ENCODE measurements at regions not wholly inside any gene's neighbourhood (a gene's known extent, or its start where the extent isn't known, plus 50 kb on each side); places are given as distances from the start of the nearest gene placed in this dataset.

- Histone ChIP-seq H3K36me3 (no peaks in the 10 kb centered on the region), H3K27me3 (no peaks in the 10 kb centered on the region), H3K9me3 (no peaks in the 10 kb centered on the region), H3K4me3 (no peak overlapping the region), H3K4me1 (no peaks in the 10 kb centered on the region), H3K27ac (no peak overlapping the region)
- FAIRE-seq = no peak
- TF ChIP-seq, protein P1, sequence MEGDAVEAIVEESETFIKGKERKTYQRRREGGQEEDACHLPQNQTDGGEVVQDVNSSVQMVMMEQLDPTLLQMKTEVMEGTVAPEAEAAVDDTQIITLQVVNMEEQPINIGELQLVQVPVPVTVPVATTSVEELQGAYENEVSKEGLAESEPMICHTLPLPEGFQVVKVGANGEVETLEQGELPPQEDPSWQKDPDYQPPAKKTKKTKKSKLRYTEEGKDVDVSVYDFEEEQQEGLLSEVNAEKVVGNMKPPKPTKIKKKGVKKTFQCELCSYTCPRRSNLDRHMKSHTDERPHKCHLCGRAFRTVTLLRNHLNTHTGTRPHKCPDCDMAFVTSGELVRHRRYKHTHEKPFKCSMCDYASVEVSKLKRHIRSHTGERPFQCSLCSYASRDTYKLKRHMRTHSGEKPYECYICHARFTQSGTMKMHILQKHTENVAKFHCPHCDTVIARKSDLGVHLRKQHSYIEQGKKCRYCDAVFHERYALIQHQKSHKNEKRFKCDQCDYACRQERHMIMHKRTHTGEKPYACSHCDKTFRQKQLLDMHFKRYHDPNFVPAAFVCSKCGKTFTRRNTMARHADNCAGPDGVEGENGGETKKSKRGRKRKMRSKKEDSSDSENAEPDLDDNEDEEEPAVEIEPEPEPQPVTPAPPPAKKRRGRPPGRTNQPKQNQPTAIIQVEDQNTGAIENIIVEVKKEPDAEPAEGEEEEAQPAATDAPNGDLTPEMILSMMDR (IDR thresholded peaks at IDR 0.05) = no peak
- intact Hi-C loops (cut with DNase I) = no loop called here
- DNase-seq = no peak
- 70 to 78% methylated on average over 3 of the region's 3 CpGs for WGBS, 2 donors
- no peak for ATAC-seq
Measured at GRCh38 chr10:84696610-84697009, 368.2 kb downstream of the CCSER2 start.

- FAIRE-seq (no peak), ATAC-seq (no peak)
- no peak overlapping the region for H3K4me3 ChIP-seq
Measured at GRCh38 chr10:84698989-84699388, 370.6 kb downstream of the CCSER2 start.

DNA sequence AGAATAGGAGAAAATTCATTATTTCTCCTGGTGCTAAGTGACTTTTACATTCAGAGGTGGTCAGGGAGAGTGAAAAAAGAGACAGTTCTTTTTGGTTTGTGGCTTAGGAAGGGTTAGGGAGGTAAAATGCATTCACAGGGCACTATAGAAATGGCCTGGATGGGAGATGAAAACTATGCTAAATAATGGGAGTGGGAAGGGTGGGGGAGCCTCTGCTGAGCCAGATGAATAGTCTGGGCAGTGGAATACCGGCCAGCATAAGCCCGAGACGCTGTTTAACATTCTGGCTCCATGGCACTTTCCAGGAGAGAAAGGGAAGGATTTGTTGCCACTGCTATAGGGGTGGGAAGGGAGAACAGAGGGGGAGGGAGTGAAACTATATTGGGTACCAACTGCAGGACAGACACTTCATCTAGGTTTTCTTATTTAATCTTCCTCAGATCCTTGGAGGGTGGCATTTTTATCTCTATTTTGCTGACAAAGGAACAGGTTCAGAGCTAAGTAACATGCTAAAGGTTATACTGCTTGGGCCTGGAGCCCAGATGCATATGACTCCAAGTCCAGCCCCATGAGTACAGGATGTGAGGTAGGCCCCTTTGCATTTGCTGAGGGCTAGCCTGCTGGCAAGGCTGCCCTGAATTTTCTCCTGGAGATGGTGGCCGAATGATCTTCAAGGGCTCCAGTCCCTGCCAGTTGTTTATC, 372.4 kb downstream of the CCSER2 start:
- Histone ChIP-seq H3K27ac (no peak overlapping the region), H3K9me3 (no peaks in the 10 kb centered on the region), H3K4me3 (no peak overlapping the region), H3K27me3 (no peaks in the 10 kb centered on the region), H3K36me3 (no peaks in the 10 kb centered on the region), H3K4me1 (no peaks in the 10 kb centered on the region)
- ATAC-seq = no peak
- intact Hi-C loops (cut with DNase I) = no loop called here
- TF ChIP-seq, protein P1 (IDR thresholded peaks at IDR 0.05) = no peak
- no peak for FAIRE-seq
- DNase-seq = no peak
- 58 to 72% methylated on average over 4 of the region's 4 CpGs for WGBS, 2 donors

More at GRCh38 chr10:84698989-84699388, 370.6 kb downstream of the CCSER2 start:
- H3K4me1 ChIP-seq = no peaks in the 10 kb centered on the region
- intact Hi-C loops (cut with DNase I) = no loop called here
- H3K9me3 ChIP-seq = no peaks in the 10 kb centered on the region
- WGBS, 2 donors = 66 to 71% methylated on average over 1 of the region's 1 CpG
- H3K27ac ChIP-seq = no peak overlapping the region
- DNase-seq = no peak
- no peaks in the 10 kb centered on the region for H3K27me3 ChIP-seq
- H3K36me3 ChIP-seq = no peaks in the 10 kb centered on the region
- TF ChIP-seq, protein P1 (IDR thresholded peaks at IDR 0.05) = no peak

- Histone ChIP-seq H3K9me3 (no peaks in the 10 kb centered on the region), H3K4me3 (no peak overlapping the region), H3K27me3 (no peaks in the 10 kb centered on the region), H3K27ac (no peak overlapping the region), H3K36me3 (no peaks in the 10 kb centered on the region), H3K4me1 (no peaks in the 10 kb centered on the region)
- no peak for DNase-seq
- intact Hi-C loops (cut with DNase I) = no loop called here
- FAIRE-seq = no peak
- WGBS, 2 donors = 72 to 81% methylated on average over 3 of the region's 3 CpGs
- TF ChIP-seq, protein P1 (IDR thresholded peaks at IDR 0.05) = no peak
- no peak for ATAC-seq
Measured at GRCh38 chr10:84701370-84701720, 373.0 kb downstream of the CCSER2 start.

DNA sequence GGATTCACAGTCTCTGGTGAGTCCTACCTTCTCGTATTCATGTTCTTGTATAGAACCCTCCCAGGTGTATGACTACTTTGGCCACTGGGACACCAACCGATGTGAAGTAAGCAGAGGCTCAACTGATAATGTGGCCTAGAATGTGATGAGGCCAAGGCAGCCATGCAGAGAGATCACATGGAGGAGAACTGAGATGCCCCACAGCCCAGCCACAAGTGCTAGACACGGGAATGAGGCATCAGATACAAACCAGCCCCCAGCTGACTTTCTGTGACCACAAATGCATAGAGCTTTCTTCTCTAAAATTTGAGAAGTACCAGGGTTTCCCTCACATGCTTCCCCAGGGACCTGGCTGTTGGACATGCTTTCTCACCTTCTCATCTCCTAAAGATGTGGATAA, 375.7 kb downstream of the CCSER2 start:
- Histone ChIP-seq H3K27me3 (no peaks in the 10 kb centered on the region), H3K27ac (no peak overlapping the region), H3K4me3 (no peak overlapping the region), H3K9me3 (no peaks in the 10 kb centered on the region), H3K36me3 (no peaks in the 10 kb centered on the region), H3K4me1 (no peaks in the 10 kb centered on the region)
- FAIRE-seq (no peak), DNase-seq (no peak), ATAC-seq (no peak)
- intact Hi-C loops (cut with DNase I) = no loop called here
- WGBS, 2 donors = 62 to 67% methylated on average over 3 of the region's 3 CpGs
- TF ChIP-seq, protein P1 (IDR thresholded peaks at IDR 0.05) = no peak
